T-helper 1 cell treated with Interleukin-12 subunit alpha and Interleukin-12 subunit beta and Interleukin-4 antibody, amounts not matched to agents 30 μg/mL and 1 μg/mL, for 36 hours (primary cell): ENCODE measurements at regions not wholly inside any gene's neighbourhood (a gene's known extent, or its start where the extent isn't known, plus 50 kb on each side); places are given as distances from the start of the nearest gene placed in this dataset.
"Not testable (repeated sequence)": the region's sequence is repeated elsewhere in the genome, so short reads cannot be mapped to it uniquely, and the experiment has no call there.

Source experiments
- H3K27ac Mint-ChIP-seq: one replicate; pipeline ENCODE4 v1.8.0; 2021; ENCODE audit warnings: mild to moderate bottlenecking, mixed read lengths
- H3K27me3 Mint-ChIP-seq: one replicate; pipeline ENCODE4 v1.8.0; 2021; ENCODE audit warnings: low read depth, mixed read lengths
- H3K36me3 Mint-ChIP-seq: one replicate; pipeline ENCODE4 v1.8.0; 2021; ENCODE audit warnings: low read depth, mixed read lengths
- H3K4me1 Mint-ChIP-seq: one replicate; pipeline ENCODE4 v1.8.0; 2021; ENCODE audit warnings: low read depth, mixed read lengths
- H3K4me3 Mint-ChIP-seq: one replicate; pipeline ENCODE4 v1.8.0; 2021; ENCODE audit warnings: mild to moderate bottlenecking, moderate library complexity, mixed read lengths
- H3K9me3 Mint-ChIP-seq: one replicate; pipeline ENCODE4 v1.8.0; 2021; ENCODE audit warnings: mixed read lengths

- H3K27ac Mint-ChIP-seq, H3K27me3 Mint-ChIP-seq, H3K4me3 Mint-ChIP-seq, H3K36me3 Mint-ChIP-seq, H3K4me1 Mint-ChIP-seq: not testable (repeated sequence)
- peaks cover 23% of the 10 kb centered on the region for H3K9me3 Mint-ChIP-seq
Observed at GRCh38 chr14:43698561-43699284, 808.4 kb downstream of the FSCB start.

DNA sequence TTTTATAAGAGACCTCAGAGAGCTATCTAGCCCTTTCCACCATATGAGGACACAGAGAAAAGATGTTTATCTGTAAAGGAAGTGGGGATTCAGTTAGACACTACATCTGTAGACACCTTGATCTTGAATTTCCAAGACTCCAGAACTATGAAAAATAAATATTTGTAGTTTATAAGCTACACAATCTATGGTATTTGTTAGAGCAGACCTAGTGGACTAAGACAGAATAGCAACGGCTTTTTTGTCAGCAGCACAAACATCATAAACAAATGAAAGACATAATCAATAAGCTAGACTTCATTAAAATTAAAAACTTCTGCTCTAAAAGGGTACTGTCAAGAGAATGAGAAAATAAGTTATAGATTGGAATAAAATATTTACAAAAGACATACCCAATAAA lies 810.1 kb downstream of the FSCB start:
- no peak overlapping the region for H3K27ac Mint-ChIP-seq
- H3K4me3 Mint-ChIP-seq = no peak overlapping the region
- peaks cover 26% of the 10 kb centered on the region for H3K9me3 Mint-ChIP-seq
- H3K27me3 Mint-ChIP-seq = no peaks in the 10 kb centered on the region
- H3K4me1 Mint-ChIP-seq = no peaks in the 10 kb centered on the region
- H3K36me3 Mint-ChIP-seq = no peaks in the 10 kb centered on the region

- Mint-ChIP-seq H3K27ac (no peak overlapping the region), H3K27me3 (no peaks in the 10 kb centered on the region)
Observed at GRCh38 chr14:43692706-43693105, 814.4 kb downstream of the FSCB start.

GRCh38 chr14:43687921-43688320 lies 819.2 kb downstream of the FSCB start:
- Mint-ChIP-seq H3K36me3 (no peaks in the 10 kb centered on the region), H3K4me3 (no peak overlapping the region), H3K4me1 (no peaks in the 10 kb centered on the region)

More at GRCh38 chr14:43692706-43693105, 814.4 kb downstream of the FSCB start:
- Mint-ChIP-seq H3K4me1 (no peaks in the 10 kb centered on the region), H3K9me3 (peaks cover 13% of the 10 kb centered on the region), H3K36me3 (no peaks in the 10 kb centered on the region), H3K4me3 (no peak overlapping the region)

GRCh38 chr14:43677581-43677980 lies 829.5 kb downstream of the FSCB start:
- Mint-ChIP-seq H3K27ac (no peak overlapping the region), H3K4me1 (no peaks in the 10 kb centered on the region), H3K4me3 (no peak overlapping the region), H3K27me3 (no peaks in the 10 kb centered on the region), H3K36me3 (no peaks in the 10 kb centered on the region), H3K9me3 (peaks cover 11% of the 10 kb centered on the region)

More at GRCh38 chr14:43687921-43688320, 819.2 kb downstream of the FSCB start:
- H3K27me3 Mint-ChIP-seq = no peaks in the 10 kb centered on the region
- H3K27ac Mint-ChIP-seq = no peak overlapping the region
- peaks cover 12% of the 10 kb centered on the region for H3K9me3 Mint-ChIP-seq

- H3K27me3 Mint-ChIP-seq = no peaks in the 10 kb centered on the region
- no peaks in the 10 kb centered on the region for H3K4me1 Mint-ChIP-seq
- H3K9me3 Mint-ChIP-seq = peaks cover 22% of the 10 kb centered on the region
- no peaks in the 10 kb centered on the region for H3K36me3 Mint-ChIP-seq
- no peak overlapping the region for H3K4me3 Mint-ChIP-seq
- H3K27ac Mint-ChIP-seq = no peak overlapping the region
Observed at GRCh38 chr14:43674273-43674672, 832.8 kb downstream of the FSCB start.

DNA sequence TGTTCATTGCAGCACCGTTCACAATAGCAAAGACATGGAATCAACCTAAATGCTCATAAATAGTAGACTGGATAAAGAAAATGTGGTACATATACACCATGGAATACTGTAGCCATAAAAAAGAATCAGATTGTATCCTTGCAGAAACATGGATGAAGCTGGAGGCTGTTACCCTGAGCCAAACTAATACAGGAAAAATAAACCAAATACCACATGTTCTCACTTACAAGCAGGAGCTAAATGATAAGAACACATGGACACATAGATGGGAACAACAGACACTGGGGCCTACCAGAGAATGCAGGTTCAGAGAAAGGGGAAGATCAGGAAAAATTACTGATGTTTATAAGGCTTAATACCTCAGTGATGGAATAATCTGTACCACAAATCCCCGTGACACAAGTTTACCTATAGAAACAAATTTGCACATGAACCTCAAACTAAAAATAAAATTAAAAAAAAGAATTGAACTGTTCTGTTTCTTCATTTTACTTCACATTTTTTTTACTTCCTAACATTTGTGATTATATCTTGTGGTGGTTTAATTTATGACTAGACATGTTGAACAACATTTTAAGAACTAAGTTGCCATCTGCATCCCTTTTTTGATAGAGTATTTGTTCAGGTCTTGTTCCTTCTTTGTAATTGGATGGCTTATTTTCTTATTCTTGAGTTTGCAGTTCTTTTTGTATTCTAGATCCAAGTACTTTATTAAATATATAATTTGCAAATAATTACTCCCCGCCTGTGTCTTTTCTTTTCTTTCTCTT lies 835.2 kb downstream of the FSCB start:
- Mint-ChIP-seq H3K4me1 (no peaks in the 10 kb centered on the region), H3K4me3 (no peak overlapping the region), H3K9me3 (peaks cover 30% of the 10 kb centered on the region), H3K27ac (no peak overlapping the region), H3K27me3 (no peaks in the 10 kb centered on the region), H3K36me3 (no peaks in the 10 kb centered on the region)

DNA sequence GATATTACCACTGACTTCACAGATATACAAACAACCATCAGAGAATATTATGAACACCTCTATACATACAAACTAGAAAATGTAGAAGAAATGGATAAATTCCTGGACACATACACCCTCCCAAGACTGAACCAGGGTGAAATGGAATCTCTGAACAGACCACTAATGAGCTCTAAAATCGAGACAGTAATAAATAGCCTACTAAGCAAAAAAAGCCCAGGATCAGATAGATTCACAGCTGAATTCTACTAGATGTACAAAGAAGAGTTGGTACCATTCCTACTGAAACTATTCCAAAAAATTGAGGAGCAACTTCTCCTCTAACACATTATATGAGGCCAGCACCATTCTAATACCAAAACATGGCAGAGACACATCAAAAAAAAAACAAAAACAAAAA lies 837.7 kb downstream of the FSCB start:
- Mint-ChIP-seq H3K4me3 (no peak overlapping the region), H3K27me3 (no peaks in the 10 kb centered on the region), H3K9me3 (peaks cover 36% of the 10 kb centered on the region), H3K36me3 (no peaks in the 10 kb centered on the region), H3K4me1 (no peaks in the 10 kb centered on the region), H3K27ac (no peak overlapping the region)

DNA sequence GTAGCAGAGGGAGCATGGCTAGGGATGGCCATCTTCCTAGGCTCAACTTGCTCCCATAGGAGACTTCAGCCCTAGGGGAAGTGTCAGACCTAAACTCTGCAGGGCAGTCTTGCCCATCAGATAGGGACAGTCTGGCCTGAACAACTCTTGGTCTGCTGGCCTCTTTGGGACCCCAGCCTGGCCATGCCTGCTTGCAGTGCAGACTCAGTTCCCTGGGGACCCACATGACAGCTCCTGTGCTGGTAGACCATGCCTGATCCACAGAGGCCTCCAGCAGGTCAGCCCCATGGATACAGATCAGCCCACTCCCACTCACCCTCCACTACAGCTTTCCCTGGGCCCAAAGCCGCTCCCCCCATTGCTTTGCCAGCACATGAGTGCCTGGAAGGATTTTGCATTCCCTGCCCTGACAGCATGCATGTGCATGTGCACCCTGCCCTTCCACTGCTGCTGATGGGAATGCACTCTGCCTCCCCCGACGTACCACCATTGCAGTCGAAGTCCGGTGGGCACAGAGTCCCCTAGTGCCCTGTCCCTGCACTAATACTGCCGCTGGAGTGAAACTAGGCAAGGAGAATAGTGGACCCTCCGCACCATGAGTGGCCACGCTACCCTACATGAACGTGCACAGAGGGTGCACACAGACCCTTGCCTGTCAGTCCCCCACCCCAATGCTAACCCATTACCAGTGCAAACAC lies 841.4 kb downstream of the FSCB start:
- no peaks in the 10 kb centered on the region for H3K27me3 Mint-ChIP-seq
- H3K4me1 Mint-ChIP-seq = no peaks in the 10 kb centered on the region
- no peaks in the 10 kb centered on the region for H3K36me3 Mint-ChIP-seq
- peaks cover 39% of the 10 kb centered on the region for H3K9me3 Mint-ChIP-seq
- no peak overlapping the region for H3K4me3 Mint-ChIP-seq
- H3K27ac Mint-ChIP-seq = no peak overlapping the region

GRCh38 chr14:43655194-43655593 lies 851.9 kb downstream of the FSCB start:
- H3K27ac Mint-ChIP-seq, H3K4me3 Mint-ChIP-seq, H3K36me3 Mint-ChIP-seq, H3K27me3 Mint-ChIP-seq, H3K4me1 Mint-ChIP-seq: not testable (repeated sequence)
- peaks cover 33% of the 10 kb centered on the region for H3K9me3 Mint-ChIP-seq

- no peak overlapping the region for H3K27ac Mint-ChIP-seq
- H3K9me3 Mint-ChIP-seq = peaks cover 23% of the 10 kb centered on the region
- H3K4me1 Mint-ChIP-seq = no peaks in the 10 kb centered on the region
- H3K27me3 Mint-ChIP-seq = no peaks in the 10 kb centered on the region
- no peaks in the 10 kb centered on the region for H3K36me3 Mint-ChIP-seq
- H3K4me3 Mint-ChIP-seq = no peak overlapping the region
Observed at GRCh38 chr14:43651896-43652295, 855.2 kb downstream of the FSCB start.

GRCh38 chr14:43651185-43651787 lies 855.8 kb downstream of the FSCB start:
- Mint-ChIP-seq H3K36me3 (no peaks in the 10 kb centered on the region), H3K27me3 (no peaks in the 10 kb centered on the region), H3K9me3 (peaks cover 17% of the 10 kb centered on the region), H3K4me3 (no peak overlapping the region), H3K27ac (no peak overlapping the region), H3K4me1 (no peaks in the 10 kb centered on the region)

DNA sequence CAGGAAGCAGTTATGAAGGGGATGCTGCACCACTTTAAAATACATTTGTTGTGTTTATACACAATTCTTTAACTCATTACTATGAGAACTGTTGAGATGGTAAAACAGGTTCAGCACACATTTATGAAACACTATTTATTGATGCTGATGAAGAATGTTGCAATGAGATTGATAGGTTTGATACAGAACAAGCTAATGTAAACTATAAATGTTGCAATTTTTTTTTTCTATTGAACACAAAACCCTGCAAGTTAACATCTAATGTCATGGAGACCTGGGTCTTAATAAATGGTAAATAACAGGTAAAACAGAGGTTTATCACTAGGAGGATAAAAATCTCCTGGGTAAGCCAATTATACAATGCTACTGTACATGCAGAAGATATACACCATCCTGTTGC lies 857.6 kb downstream of the FSCB start:
- Mint-ChIP-seq H3K36me3 (no peaks in the 10 kb centered on the region), H3K9me3 (peaks cover 15% of the 10 kb centered on the region), H3K4me3 (no peak overlapping the region), H3K4me1 (no peaks in the 10 kb centered on the region), H3K27ac (no peak overlapping the region), H3K27me3 (no peaks in the 10 kb centered on the region)

DNA sequence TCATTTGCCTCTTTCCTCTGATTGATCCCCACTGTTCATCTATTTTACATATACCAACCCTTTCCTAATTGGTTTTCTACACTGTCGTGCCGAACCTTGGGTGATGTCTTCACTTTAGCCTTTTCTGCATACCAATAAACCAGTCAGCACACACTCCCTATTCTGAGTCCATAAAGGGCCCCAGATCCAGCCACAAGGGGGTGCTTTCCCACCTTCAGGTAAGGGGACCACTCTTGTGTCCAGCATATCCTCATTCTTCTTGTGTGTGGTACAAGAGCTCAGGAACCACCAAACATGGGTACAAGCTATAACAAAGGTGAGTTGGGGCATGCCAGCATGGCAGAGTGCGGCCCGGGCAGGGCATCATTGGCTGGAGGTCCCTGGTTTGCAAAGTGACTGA lies 859.8 kb downstream of the FSCB start:
- Mint-ChIP-seq H3K36me3 (no peaks in the 10 kb centered on the region), H3K27me3 (no peaks in the 10 kb centered on the region), H3K4me3 (no peak overlapping the region), H3K4me1 (no peaks in the 10 kb centered on the region), H3K9me3 (peaks cover 16% of the 10 kb centered on the region), H3K27ac (no peak overlapping the region)
